Muscle layer of colon (tissue), 2 donors: ENCODE measurements at regions not wholly inside any gene's neighbourhood (a gene's known extent, or its start where the extent isn't known, plus 50 kb on each side); places are given as distances from the start of the nearest gene placed in this dataset.

ENCODE experiments used
- H3K27ac ChIP-seq: one replicate; pipeline ENCODE4 v1.7.0; 2013; ENCODE audit warnings: low read depth, mild to moderate bottlenecking, low read length, moderate library complexity
- H3K27me3 ChIP-seq, 2 donors: one replicate each; pipeline ENCODE4 v1.7.0; 2013; ENCODE audit warnings: low read length in 2 of 2, mild to moderate bottlenecking in 2 of 2; ENCODE audit not compliant: insufficient read depth in 2 of 2, control insufficient read depth in 1 of 2
- H3K36me3 ChIP-seq: one replicate; pipeline ENCODE4 v1.7.0; 2013; ENCODE audit warnings: mild to moderate bottlenecking, low read length; ENCODE audit not compliant: insufficient read depth
- H3K4me1 ChIP-seq: one replicate; pipeline ENCODE4 v1.7.0; 2013; ENCODE audit warnings: mild to moderate bottlenecking, low read length; ENCODE audit not compliant: insufficient read depth
- H3K4me3 ChIP-seq, 2 donors: one replicate each; pipeline ENCODE4 v1.7.0; 2013; ENCODE audit warnings: low read length in 2 of 2, low read depth in 1 of 2, mild to moderate bottlenecking in 1 of 2, moderate library complexity in 1 of 2
- H3K9ac ChIP-seq: one replicate; pipeline ENCODE4 v1.7.0; 2013; ENCODE audit warnings: low read length
- H3K9me3 ChIP-seq: one replicate; pipeline ENCODE4 v1.7.0; 2013; ENCODE audit warnings: mild to moderate bottlenecking, low read length
- donor health status: abdominal sarcoma.
- donor health status: Adenocarcinoma of cecum.

GRCh38 chr18:7436166-7436565, 130.9 kb upstream of the PTPRM start:
- Histone ChIP-seq H3K4me1 (no peaks in the 10 kb centered on the region), H3K9me3 (no peaks in the 10 kb centered on the region), H3K4me3 (no peak overlapping the region), H3K9ac (no peak overlapping the region), H3K27ac (no peak overlapping the region), H3K36me3 (no peaks in the 10 kb centered on the region), H3K27me3 (no peaks in the 10 kb centered on the region)

- Histone ChIP-seq H3K9me3 (no peaks in the 10 kb centered on the region), H3K9ac (no peak overlapping the region), H3K36me3 (no peaks in the 10 kb centered on the region), H3K27me3 (no peaks in the 10 kb centered on the region), H3K4me1 (no peaks in the 10 kb centered on the region), H3K27ac (no peak overlapping the region), H3K4me3 (no peak overlapping the region)
Measured at GRCh38 chr18:7437870-7438269, 129.2 kb upstream of the PTPRM start.

GRCh38 chr18:7438646-7439045, 128.5 kb upstream of the PTPRM start:
- no peaks in the 10 kb centered on the region for H3K4me1 ChIP-seq
- no peak overlapping the region for H3K4me3 ChIP-seq
- no peaks in the 10 kb centered on the region for H3K36me3 ChIP-seq
- H3K9me3 ChIP-seq = no peaks in the 10 kb centered on the region
- no peak overlapping the region for H3K27ac ChIP-seq
- no peaks in the 10 kb centered on the region for H3K27me3 ChIP-seq
- no peak overlapping the region for H3K9ac ChIP-seq

- Histone ChIP-seq H3K4me1 (no peaks in the 10 kb centered on the region), H3K9me3 (no peaks in the 10 kb centered on the region), H3K4me3 (no peak overlapping the region), H3K27me3 (no peaks in the 10 kb centered on the region), H3K9ac (no peak overlapping the region), H3K27ac (no peak overlapping the region), H3K36me3 (no peaks in the 10 kb centered on the region)
Measured at GRCh38 chr18:7447318-7448028, 119.6 kb upstream of the PTPRM start.

- H3K9ac ChIP-seq = no peak overlapping the region
- H3K27ac ChIP-seq = no peak overlapping the region
- no peak overlapping the region for H3K4me3 ChIP-seq
- no peaks in the 10 kb centered on the region for H3K27me3 ChIP-seq
- no peaks in the 10 kb centered on the region for H3K4me1 ChIP-seq
- H3K9me3 ChIP-seq = no peaks in the 10 kb centered on the region
- no peaks in the 10 kb centered on the region for H3K36me3 ChIP-seq
Measured at GRCh38 chr18:7452331-7452730, 114.8 kb upstream of the PTPRM start.

- Histone ChIP-seq H3K4me1 (peaks cover 8% of the 10 kb centered on the region), H3K36me3 (no peaks in the 10 kb centered on the region), H3K27me3 (no peaks in the 10 kb centered on the region), H3K9me3 (no peaks in the 10 kb centered on the region), H3K9ac (no peak overlapping the region), H3K27ac (no peak overlapping the region), H3K4me3 (no peak overlapping the region)
Measured at GRCh38 chr18:7454429-7454828, 112.7 kb upstream of the PTPRM start.

- H3K4me3 ChIP-seq = no peak overlapping the region
Measured at GRCh38 chr18:7456376-7456775, 110.7 kb upstream of the PTPRM start.

GRCh38 chr18:7457262-7457661, 109.9 kb upstream of the PTPRM start:
- Histone ChIP-seq H3K9ac (no peak overlapping the region), H3K4me3 (no peak overlapping the region), H3K36me3 (no peaks in the 10 kb centered on the region), H3K27me3 (no peaks in the 10 kb centered on the region), H3K27ac (no peak overlapping the region), H3K4me1 (peaks cover 30% of the 10 kb centered on the region), H3K9me3 (no peaks in the 10 kb centered on the region)

More at GRCh38 chr18:7456376-7456775, 110.7 kb upstream of the PTPRM start:
- H3K27ac ChIP-seq = no peak overlapping the region
- H3K9ac ChIP-seq = no peak overlapping the region
- no peaks in the 10 kb centered on the region for H3K27me3 ChIP-seq
- peaks cover 27% of the 10 kb centered on the region for H3K4me1 ChIP-seq
- no peaks in the 10 kb centered on the region for H3K36me3 ChIP-seq
- no peaks in the 10 kb centered on the region for H3K9me3 ChIP-seq

- Histone ChIP-seq H3K4me3 (no peak overlapping the region), H3K4me1 (peaks cover 46% of the 10 kb centered on the region), H3K27me3 (no peaks in the 10 kb centered on the region), H3K36me3 (no peaks in the 10 kb centered on the region), H3K9me3 (no peaks in the 10 kb centered on the region), H3K27ac (no peak overlapping the region), H3K9ac (no peak overlapping the region)
Measured at GRCh38 chr18:7458884-7459283, 108.2 kb upstream of the PTPRM start.

GRCh38 chr18:7459851-7460770, 107.0 kb upstream of the PTPRM start:
- Histone ChIP-seq H3K4me3 (peak overlapping the region in 1 of 2 donors; percentile 38), H3K9ac (peak overlapping the region; percentile 28)

GRCh38 chr18:7464245-7464966, 102.7 kb upstream of the PTPRM start:
- H3K9me3 ChIP-seq = no peaks in the 10 kb centered on the region
- no peak overlapping the region for H3K9ac ChIP-seq
- no peaks in the 10 kb centered on the region for H3K36me3 ChIP-seq
- H3K27me3 ChIP-seq = no peaks in the 10 kb centered on the region
- H3K4me1 ChIP-seq = peaks cover 54% of the 10 kb centered on the region
- no peak overlapping the region for H3K4me3 ChIP-seq
- H3K27ac ChIP-seq = peak overlapping the region; percentile 60

More at GRCh38 chr18:7459851-7460770, 107.0 kb upstream of the PTPRM start:
- Histone ChIP-seq H3K27me3 (no peaks in the 10 kb centered on the region), H3K9me3 (no peaks in the 10 kb centered on the region), H3K4me1 (peaks cover 52% of the 10 kb centered on the region), H3K27ac (peak overlapping the region; percentile 29), H3K36me3 (no peaks in the 10 kb centered on the region)
